Smooth muscle cell (in vitro differentiated cells): ENCODE measurements at regions not wholly inside any gene's neighbourhood (a gene's known extent, or its start where the extent isn't known, plus 50 kb on each side); places are given as distances from the start of the nearest gene placed in this dataset.

Source experiments
- DNase-seq: peaks from one replicate; lab custom pipeline; 2025; ENCODE audit not compliant: unreplicated experiment; lab: John Stamatoyannopoulos, UW
- H2AFZ ChIP-seq: fragments of 200-600 bp; sonication (generic); 2 replicates; pipeline ENCODE4 v1.6.0; 2016; ENCODE audit warnings: antibody characterized with exemption, low read depth, mild to moderate bottlenecking
- H3F3A ChIP-seq: fragments of 200-600 bp; sonication (generic); 2 replicates; pipeline ENCODE4 v1.6.0; 2017; ENCODE audit warnings: antibody characterized with exemption, low read depth
- H3K27ac ChIP-seq: fragments of 200-600 bp; sonication (generic); 2 replicates; pipeline ENCODE4 v1.5.1; 2016; ENCODE audit warnings: low read depth, mild to moderate bottlenecking
- H3K27me3 ChIP-seq: fragments of 200-600 bp; sonication (generic); 2 replicates; pipeline ENCODE4 v1.6.1; 2016; ENCODE audit warnings: low read depth, mild to moderate bottlenecking
- H3K36me3 ChIP-seq: fragments of 200-600 bp; sonication (generic); 2 replicates; pipeline ENCODE4 v1.5.1; 2016; ENCODE audit warnings: low read depth
- H3K4me1 ChIP-seq: fragments of 200-600 bp; sonication (generic); 2 replicates; pipeline ENCODE4 v1.5.1; 2016; ENCODE audit warnings: low read depth
- H3K4me2 ChIP-seq: fragments of 200-600 bp; sonication (generic); 2 replicates; pipeline ENCODE4 v1.6.0; 2016; ENCODE audit warnings: mild to moderate bottlenecking
- H3K4me3 ChIP-seq: fragments of 200-600 bp; sonication (generic); 2 replicates; pipeline ENCODE4 v1.5.1; 2016; ENCODE audit warnings: mild to moderate bottlenecking
- H3K79me2 ChIP-seq: fragments of 200-600 bp; sonication (generic); 2 replicates; pipeline ENCODE4 v1.6.0; 2016; ENCODE audit warnings: low read depth, mild to moderate bottlenecking
- H3K9ac ChIP-seq: fragments of 200-600 bp; sonication (generic); 2 replicates; pipeline ENCODE4 v1.6.0; 2016; ENCODE audit warnings: low read depth
- H3K9me3 ChIP-seq: fragments of 200-600 bp; sonication (generic); replicated peaks from 2 replicates; pipeline ENCODE4 v1.5.1; 2016; ENCODE audit warnings: low read depth
- H4K20me1 ChIP-seq: fragments of 200-600 bp; sonication (generic); 2 replicates; pipeline ENCODE4 v1.6.0; 2016; ENCODE audit warnings: low read depth
- WGBS: methylation state at CpG from one replicate; pipeline ENCODE4 v1.1.7; 2016; ENCODE audit warnings: low lambda C conversion rate; 5-methylcytosine and 5-hydroxymethylcytosine counted together
- TF ChIP-seq, protein P1 (sequence below): fragments of 200-600 bp; sonication (generic); IDR thresholded peaks from 2 replicates; pipeline ENCODE4 v1.5.1; 2017; ENCODE audit warnings: borderline replicate concordance, mild to moderate bottlenecking, antibody characterized with exemption; ENCODE audit not compliant: insufficient read depth, poor library complexity, severe bottlenecking

DNA sequence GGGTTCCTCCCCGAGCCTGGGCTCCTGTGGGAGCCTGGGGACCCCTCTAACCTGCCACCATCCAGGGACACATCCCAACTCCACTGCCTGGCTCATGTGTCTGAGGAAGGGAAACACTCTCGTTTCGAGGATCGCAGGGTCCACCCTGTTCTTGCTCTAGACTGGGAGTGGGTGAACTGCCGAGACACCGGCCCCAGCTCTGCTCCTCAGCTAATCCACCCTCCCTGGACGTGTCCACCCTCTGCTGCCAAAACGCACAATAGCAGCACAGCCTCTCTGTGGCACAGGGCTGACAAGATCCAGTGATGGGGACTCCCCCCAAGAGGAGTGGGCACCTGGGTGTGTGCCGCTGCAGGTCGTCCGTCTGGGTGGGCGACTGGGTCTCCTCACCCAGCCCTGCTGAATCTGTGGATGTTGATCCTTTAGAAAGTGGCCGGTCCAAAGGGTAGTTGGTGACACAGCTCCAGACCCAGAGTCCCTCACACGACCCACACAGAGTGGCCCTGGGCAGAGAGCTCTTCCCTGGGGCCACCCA is 65.2 kb upstream of the FAM20C start:
- H3K36me3 ChIP-seq, result no peaks in the 10 kb centered on the region
- no peaks in the 10 kb centered on the region for H3F3A ChIP-seq
- no peak overlapping the region for H3K4me3 ChIP-seq
- H3K27me3 ChIP-seq, result no peaks in the 10 kb centered on the region
- H3K9ac ChIP-seq, result no peak overlapping the region
- no peaks in the 10 kb centered on the region for H4K20me1 ChIP-seq
- no peaks in the 10 kb centered on the region for H3K9me3 ChIP-seq
- TF ChIP-seq, protein P1, sequence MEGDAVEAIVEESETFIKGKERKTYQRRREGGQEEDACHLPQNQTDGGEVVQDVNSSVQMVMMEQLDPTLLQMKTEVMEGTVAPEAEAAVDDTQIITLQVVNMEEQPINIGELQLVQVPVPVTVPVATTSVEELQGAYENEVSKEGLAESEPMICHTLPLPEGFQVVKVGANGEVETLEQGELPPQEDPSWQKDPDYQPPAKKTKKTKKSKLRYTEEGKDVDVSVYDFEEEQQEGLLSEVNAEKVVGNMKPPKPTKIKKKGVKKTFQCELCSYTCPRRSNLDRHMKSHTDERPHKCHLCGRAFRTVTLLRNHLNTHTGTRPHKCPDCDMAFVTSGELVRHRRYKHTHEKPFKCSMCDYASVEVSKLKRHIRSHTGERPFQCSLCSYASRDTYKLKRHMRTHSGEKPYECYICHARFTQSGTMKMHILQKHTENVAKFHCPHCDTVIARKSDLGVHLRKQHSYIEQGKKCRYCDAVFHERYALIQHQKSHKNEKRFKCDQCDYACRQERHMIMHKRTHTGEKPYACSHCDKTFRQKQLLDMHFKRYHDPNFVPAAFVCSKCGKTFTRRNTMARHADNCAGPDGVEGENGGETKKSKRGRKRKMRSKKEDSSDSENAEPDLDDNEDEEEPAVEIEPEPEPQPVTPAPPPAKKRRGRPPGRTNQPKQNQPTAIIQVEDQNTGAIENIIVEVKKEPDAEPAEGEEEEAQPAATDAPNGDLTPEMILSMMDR, result no peak
- 92% methylated on average over 14 of the region's 14 CpGs for WGBS
- no peak overlapping the region for H2AFZ ChIP-seq
- no peak overlapping the region for H3K27ac ChIP-seq
- H3K4me2 ChIP-seq, result no peak overlapping the region
- no peaks in the 10 kb centered on the region for H3K79me2 ChIP-seq
- H3K4me1 ChIP-seq, result no peaks in the 10 kb centered on the region
- no peak for DNase-seq

DNA sequence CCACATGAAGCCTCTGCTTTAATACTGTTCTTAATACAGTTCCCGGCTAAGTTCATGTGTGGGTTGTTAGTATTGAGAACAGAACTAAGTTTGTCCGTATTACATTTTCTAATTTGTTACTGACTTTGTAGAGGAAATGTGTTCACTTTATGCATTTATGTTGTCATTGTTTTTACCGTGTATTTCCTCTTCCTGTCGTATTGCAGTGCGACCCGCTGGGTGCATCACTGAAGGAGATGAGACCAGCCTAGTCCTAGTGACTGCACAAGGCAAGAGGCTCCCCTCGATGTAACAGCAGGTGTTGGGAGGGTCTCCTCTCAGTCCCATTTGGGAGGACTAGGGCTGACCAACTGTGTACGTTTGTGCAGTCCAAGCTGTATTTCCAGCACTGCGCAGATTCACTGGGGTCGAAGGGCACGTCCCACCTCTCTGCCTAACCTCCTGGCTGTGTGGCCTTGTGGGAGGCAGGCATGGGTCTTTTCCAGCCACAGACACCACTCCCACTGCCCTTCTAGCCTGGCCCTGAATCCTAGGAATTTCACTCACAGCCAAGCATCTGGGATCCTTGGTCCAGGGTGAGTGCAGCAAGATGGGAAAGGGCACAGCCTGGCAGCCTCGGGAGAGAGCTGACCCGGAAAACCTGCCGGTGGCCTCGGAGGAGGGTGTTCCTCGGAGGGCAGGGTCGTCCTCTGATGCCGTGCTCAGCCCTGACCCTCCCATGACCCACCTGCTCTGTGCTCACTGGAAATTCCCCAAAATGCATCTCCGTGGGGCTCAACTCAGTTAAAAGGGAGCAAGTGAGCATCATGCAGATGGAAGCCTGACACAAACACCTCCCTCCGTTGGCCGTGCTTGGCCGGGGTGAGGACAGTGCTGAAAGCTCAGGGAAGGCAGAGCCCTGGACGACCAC is 63.9 kb upstream of the FAM20C start:
- Histone ChIP-seq H3K27me3 (no peaks in the 10 kb centered on the region), H3K9ac (no peak overlapping the region), H4K20me1 (no peaks in the 10 kb centered on the region), H3K9me3 (no peaks in the 10 kb centered on the region), H3K79me2 (no peaks in the 10 kb centered on the region), H3K36me3 (no peaks in the 10 kb centered on the region), H3F3A (no peaks in the 10 kb centered on the region), H3K4me1 (no peaks in the 10 kb centered on the region), H3K27ac (no peak overlapping the region), H2AFZ (no peak overlapping the region), H3K4me2 (no peak overlapping the region), H3K4me3 (no peak overlapping the region)
- 91% methylated on average over 23 of the region's 23 CpGs for WGBS
- DNase-seq, result no peak
- TF ChIP-seq, protein P1, result no peak

DNA sequence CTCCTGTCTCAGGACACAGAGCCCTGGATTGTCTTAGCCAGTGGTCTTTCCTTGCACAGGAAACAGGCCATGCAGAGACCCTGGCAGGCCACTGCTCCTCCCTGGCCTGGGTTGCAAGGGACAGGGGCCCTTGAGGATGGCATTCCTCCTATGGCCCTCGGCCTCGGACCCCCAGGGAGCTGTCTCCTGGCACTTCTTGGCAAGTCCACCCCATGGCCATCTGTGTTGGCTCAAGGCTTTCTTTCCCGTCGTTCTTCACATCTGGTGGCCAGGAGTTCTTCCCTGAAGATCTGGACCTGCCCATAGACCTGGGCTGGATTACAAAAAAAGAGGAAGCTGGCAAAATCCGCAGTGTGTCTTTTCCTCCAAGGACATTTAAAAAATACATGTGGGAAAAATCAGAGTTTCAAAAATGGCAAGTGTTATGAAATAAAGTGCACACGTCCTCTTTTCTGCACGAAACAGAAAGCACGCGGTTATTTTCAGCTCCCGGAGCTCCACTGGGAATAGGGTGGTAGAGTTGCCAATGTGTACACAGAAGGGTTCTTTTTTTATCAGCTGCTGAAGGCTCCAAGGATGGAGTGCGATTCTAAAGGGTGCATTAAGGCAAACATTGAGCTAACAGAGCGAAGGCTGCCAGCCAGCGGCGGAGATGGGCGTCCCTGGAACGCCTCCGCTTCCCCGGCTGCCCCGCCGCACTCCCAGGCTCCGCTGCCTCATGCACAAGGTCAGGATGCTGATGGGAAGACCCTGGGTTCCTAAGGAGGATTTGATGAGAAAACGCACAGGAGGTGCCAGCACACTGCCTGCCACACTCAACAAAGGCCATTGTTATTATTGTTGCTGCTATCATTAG is 62.8 kb upstream of the FAM20C start:
- H3K27ac ChIP-seq, result no peak overlapping the region
- no peaks in the 10 kb centered on the region for H4K20me1 ChIP-seq
- no peak overlapping the region for H3K4me2 ChIP-seq
- no peak overlapping the region for H3K4me3 ChIP-seq
- 97% methylated on average over 22 of the region's 22 CpGs for WGBS
- no peaks in the 10 kb centered on the region for H3F3A ChIP-seq
- H2AFZ ChIP-seq, result no peak overlapping the region
- DNase-seq, result no peak
- no peaks in the 10 kb centered on the region for H3K27me3 ChIP-seq
- H3K79me2 ChIP-seq, result no peaks in the 10 kb centered on the region
- no peaks in the 10 kb centered on the region for H3K9me3 ChIP-seq
- no peak overlapping the region for H3K9ac ChIP-seq
- H3K4me1 ChIP-seq, result no peaks in the 10 kb centered on the region
- TF ChIP-seq, protein P1, result no peak
- H3K36me3 ChIP-seq, result no peaks in the 10 kb centered on the region
